GM19328 (cell line): ENCODE measurements at regions not wholly inside any gene's neighbourhood (a gene's known extent, or its start where the extent isn't known, plus 50 kb on each side); places are given as distances from the start of the nearest gene placed in this dataset.

Experiments
- ATAC-seq: cut with Tn5 transposase; IDR thresholded peaks from one replicate; pipeline ENCODE4 v1.9.1; 2021; ENCODE audit warnings: mild to moderate bottlenecking, moderate library complexity; ENCODE audit not compliant: unreplicated experiment

GRCh38 chr15:96243701-96244100 is 86.8 kb upstream of the NR2F2 start:
- no peak for ATAC-seq

- ATAC-seq: no peak
Observed at GRCh38 chr15:96245252-96245651, 85.2 kb upstream of the NR2F2 start.

DNA sequence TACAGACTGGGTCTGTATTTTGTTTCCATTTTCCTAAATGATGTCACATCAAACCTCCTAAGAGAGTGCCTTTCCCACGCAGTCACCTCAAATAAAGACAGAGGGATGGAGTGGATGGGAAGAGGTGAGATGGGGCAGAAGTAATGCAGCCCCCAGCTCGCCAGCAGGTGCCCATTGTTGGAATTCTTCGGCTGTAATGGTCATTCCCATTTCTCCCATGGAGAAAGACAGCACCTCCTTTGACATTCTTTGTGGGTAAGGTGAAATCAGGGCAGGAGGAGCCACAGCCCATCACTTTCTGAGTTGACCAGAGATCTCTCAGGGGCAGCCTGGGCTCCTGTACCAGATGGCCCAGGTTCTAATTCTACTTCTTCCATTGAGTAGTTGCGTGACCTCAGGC is 84.4 kb upstream of the NR2F2 start:
- ATAC-seq: no peak

DNA sequence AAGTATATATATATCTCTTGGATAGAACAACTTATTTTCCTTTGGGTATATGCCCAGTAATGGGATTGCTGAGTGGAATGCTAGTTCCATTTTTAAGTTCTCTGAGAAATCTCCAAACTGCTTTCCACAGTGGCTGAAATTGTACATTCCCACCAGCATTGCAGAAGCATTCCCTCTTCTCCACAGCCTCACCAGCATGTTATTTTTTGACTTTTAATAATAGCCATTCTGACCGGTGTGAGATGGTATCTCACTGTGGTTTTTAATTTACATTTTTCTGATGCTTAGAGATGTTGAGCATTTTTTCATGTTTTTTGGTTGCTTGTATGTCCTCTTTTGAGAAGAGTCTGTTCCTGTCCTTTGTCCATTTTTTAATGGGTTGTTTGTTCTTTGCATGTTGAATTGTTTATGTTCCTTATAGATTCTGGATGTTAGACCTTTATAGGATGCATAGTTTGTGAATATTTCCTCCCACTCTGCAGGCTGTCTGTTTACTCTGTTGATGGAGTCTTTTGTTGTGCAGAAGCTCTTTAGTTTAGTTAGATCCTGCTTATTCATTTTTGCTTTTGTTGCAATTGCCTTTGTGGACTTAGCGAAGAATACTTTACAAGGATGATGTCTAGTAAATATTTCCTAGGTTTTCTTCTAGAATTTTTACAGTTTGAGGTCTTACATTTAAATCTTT is 82.7 kb upstream of the NR2F2 start:
- no peak for ATAC-seq

DNA sequence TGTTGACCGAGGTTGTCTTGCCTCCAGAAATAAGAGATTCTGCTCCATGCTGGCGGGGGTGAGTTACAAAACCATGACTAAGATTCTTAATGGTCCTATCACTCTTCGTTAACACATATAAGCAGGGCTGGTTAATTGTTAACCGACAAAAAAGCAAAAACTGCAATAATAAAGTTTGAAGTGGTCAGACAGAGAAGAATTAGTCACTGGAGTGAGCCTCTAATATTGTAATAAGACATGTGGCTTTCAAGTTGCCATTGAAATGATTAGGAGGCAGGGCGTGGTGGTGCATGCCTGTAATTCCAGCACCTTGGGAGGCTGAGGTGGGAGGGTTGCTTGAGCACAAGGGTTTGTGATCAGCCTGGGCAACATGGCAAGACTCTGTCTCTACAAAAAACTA is 78.4 kb upstream of the NR2F2 start:
- ATAC-seq: no peak

- ATAC-seq: no peak
Observed at GRCh38 chr15:96253006-96253747, 77.3 kb upstream of the NR2F2 start.

DNA sequence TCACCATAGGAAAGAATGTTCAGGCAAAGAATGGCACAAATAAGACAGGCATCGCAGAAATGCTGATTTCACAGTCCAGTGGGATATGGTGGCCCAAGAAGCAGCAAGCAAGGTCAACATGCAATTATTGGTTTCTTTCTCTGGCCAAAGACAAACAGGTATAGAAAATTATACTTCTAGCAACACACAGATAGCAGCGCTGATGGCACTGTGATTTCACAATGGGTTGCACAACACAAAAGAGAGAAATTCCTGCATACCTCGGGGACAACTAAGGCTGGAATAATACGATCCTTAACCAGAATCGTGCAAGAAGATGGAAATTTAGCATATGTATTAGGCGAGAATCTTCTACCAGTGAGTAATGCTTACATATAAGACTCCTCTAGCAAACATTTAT is 76.3 kb upstream of the NR2F2 start:
- no peak for ATAC-seq

DNA sequence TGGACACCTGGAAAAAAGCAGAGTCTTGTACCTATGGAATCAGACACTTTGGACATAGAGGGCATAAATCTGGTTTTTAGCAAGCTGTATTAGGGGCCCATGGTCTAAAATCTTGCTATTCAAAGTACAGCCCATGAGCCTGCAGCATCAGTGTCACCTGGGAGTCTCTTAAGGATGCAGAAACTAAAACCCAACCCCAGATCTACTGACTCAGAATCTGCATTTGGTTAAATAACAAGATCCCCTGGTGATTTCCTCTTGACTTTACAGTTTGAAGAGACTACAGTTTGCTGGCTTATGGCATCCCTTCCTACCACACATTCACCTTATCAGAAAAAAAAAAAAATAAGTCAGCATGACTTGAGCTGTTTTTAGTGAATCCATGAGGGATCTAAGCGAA is 74.9 kb upstream of the NR2F2 start:
- no peak for ATAC-seq

GRCh38 chr15:96261575-96262034 is 68.9 kb upstream of the NR2F2 start:
- no peak for ATAC-seq

DNA sequence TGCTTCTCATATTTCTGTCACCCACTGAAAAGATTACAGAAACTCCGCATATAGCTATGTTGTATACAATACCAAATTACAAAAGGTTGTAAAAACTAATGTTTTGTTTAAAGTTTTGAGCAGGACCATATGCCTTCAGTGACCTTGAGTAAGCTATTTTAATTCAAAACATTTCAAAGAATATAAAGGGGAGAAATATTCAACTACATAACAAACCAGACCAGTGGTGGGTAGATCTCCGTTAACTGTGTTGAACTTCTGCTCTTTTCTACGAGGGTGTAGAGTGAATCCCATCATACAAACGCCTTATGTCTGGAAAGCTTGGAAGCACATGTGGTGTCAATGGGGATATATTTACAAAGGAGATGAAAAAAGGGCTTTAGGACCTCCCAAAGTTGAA is 68.4 kb upstream of the NR2F2 start:
- no peak for ATAC-seq

DNA sequence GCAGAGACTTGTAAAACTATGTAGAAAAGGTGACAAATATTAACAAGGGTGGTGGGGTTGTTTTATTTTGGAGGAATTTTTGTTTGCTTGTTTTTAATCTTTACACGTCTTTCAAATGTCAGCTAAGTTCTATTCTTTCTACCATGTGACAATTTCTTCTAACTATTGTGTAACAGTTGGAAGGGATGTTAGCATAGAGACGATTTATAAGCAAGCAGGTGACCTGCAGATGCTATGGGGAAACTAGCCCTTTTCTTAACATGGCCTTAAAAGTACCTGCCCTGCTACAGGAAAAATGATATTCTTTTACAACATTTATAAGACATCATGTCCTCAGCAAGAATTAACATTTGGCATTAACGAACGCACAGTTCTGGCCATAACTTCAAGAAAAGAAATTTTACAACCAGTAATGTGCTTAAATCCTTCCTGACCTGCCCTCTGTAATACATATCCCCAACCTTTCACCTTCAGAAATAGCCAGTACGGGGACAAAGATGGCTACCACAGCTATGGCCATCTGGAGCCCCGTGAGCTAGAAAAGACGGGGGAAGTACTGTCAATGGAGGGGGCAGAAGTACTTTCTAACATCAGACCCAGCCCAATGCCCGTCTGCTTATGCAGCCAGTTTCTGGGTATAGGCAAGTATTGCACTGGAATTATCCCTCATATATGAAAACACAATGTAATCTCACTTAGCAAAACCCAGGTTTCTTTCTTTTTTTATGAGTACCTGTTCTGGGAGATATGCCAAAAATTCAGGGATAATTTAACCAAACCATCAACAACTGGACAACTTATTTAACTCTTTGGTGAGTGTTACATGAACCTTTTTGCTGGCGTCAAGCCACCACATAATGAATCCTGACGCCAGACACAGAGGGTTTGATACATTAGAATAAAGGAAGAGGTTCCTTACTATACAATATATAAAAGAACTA is 67.7 kb upstream of the NR2F2 start:
- ATAC-seq: no peak

DNA sequence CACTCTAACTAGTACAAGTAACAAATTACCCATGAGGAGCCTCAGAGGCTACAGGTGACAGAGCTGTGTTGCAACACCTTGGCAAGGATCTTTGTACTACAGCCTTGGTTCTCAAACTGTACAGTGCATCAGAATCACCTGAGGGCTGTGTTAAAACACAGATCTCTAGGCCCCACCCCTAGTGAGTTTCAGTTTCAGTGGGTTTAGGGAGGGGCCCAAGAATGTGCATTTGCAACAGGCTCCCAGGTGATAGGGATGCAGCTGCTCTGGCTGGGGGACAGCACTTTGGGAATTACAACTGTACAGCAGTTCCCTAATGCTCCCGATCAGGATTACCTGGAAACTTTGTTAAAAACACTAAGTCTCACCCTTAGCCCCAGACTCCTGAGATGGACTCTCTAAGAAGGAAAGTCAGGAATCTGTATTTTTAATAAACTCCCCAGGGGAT is 66.1 kb upstream of the NR2F2 start:
- ATAC-seq: no peak

DNA sequence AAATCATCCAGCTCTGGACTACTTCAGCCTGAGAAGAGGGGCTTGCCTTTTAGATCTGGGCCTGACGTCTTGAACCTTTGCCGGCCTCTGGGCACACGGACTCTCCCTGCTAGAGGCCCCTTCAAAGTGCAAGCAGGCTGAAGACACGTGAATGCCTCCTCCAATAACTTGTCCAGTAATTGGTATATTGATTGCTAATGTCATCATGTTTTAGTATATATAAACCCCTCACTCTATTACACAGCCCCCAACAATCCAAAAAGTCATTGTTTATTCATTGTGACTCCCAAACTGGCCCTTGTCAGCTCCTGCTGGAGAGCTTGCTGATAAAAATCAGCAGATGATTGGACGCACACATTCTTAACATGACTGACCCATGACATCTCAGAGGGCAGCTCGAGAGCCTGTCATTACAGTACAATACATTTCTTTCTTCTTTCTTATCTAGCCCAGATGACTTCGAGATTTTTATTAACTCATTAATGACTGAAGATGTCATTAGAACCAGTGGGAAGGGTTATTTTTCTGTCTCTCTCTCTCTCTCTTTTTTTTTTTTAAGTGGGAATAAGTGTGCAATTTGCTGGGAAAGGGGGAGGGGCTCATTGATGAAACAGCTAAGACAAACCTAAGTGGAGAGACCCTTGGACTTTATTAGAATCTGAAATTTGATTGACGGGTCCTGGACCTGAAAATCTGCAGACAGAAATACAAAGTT is 65.5 kb upstream of the NR2F2 start:
- no peak for ATAC-seq

DNA sequence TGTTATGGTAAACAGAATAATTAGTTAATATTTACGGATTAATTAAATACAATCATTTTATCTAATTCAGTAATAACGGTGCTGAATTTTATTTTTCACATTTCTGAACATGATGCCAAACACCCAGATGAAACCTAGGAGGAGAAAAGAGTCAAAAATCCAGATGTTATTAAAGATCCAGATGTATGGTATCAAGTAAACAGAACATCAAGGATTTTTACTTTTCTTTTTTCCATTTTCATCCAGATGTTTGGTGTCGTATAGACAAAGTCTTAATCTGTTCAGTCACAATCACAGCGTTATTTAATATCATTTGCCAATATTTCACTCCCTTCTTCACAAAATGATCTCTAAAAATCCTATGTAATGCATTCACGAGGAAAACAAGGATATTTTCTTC is 64.0 kb upstream of the NR2F2 start:
- ATAC-seq: no peak

DNA sequence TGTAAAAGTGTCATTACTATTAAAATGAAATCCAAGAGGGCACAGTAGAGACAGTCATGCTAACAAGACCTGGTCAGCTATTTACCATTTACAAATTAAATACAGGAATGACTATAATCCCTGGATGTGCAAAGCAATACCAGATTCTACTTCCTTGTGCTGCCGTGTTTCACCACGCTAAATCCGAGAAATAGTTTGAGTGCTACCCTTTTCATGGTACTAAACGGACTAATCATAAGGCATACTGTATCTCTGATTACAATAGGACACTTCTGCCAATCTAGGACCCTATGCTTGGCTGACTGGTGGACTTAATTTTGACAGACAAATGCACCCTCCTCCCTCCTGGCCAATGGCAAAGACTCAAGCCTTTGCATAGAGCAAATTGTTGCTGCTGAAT is 63.0 kb upstream of the NR2F2 start:
- no peak for ATAC-seq

- no peak for ATAC-seq
Observed at GRCh38 chr15:96268442-96269204, 61.9 kb upstream of the NR2F2 start.

- no peak for ATAC-seq
Observed at GRCh38 chr15:96270581-96271172, 59.8 kb upstream of the NR2F2 start.

GRCh38 chr15:96272427-96272826 is 58.1 kb upstream of the NR2F2 start:
- no peak for ATAC-seq

- ATAC-seq: no peak
Observed at GRCh38 chr15:96273317-96274086, 57.0 kb upstream of the NR2F2 start.
